HFF-Myc (cell line): ENCODE measurements at regions not wholly inside any gene's neighbourhood (a gene's known extent, or its start where the extent isn't known, plus 50 kb on each side); places are given as distances from the start of the nearest gene placed in this dataset.

ENCODE experiments used
- DNase-seq: peaks from one replicate; pipeline ENCODE4 v3.0.0-alpha.2; 2011; ENCODE audit warnings: low read depth; ENCODE audit errors: extremely low read depth
- H3K4me3 ChIP-seq: replicated peaks from 2 replicates; pipeline ENCODE4 v1.5.1; 2011; ENCODE audit warnings: low read depth, mild to moderate bottlenecking, control low read depth, low read length
- TF ChIP-seq, protein P1 (sequence below): IDR thresholded peaks from 2 replicates; pipeline ENCODE4 v1.5.1; 2012; ENCODE audit warnings: mild to moderate bottlenecking, low read depth, low read length, control low read depth; ENCODE audit errors: missing control alignments

GRCh38 chr2:7974936-7975335 lies 706.9 kb upstream of the ID2 start:
- no peak overlapping the region for H3K4me3 ChIP-seq
- TF ChIP-seq, protein P1, sequence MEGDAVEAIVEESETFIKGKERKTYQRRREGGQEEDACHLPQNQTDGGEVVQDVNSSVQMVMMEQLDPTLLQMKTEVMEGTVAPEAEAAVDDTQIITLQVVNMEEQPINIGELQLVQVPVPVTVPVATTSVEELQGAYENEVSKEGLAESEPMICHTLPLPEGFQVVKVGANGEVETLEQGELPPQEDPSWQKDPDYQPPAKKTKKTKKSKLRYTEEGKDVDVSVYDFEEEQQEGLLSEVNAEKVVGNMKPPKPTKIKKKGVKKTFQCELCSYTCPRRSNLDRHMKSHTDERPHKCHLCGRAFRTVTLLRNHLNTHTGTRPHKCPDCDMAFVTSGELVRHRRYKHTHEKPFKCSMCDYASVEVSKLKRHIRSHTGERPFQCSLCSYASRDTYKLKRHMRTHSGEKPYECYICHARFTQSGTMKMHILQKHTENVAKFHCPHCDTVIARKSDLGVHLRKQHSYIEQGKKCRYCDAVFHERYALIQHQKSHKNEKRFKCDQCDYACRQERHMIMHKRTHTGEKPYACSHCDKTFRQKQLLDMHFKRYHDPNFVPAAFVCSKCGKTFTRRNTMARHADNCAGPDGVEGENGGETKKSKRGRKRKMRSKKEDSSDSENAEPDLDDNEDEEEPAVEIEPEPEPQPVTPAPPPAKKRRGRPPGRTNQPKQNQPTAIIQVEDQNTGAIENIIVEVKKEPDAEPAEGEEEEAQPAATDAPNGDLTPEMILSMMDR, result no peak
- DNase-seq, result no peak

GRCh38 chr2:7976206-7976605 lies 705.6 kb upstream of the ID2 start:
- no peak for DNase-seq
- no peak overlapping the region for H3K4me3 ChIP-seq
- TF ChIP-seq, protein P1, result no peak

GRCh38 chr2:7977981-7978380 lies 703.9 kb upstream of the ID2 start:
- no peak overlapping the region for H3K4me3 ChIP-seq
- TF ChIP-seq, protein P1, result no peak
- no peak for DNase-seq

GRCh38 chr2:7982054-7982453 lies 699.8 kb upstream of the ID2 start:
- TF ChIP-seq, protein P1, result no peak
- DNase-seq, result no peak
- H3K4me3 ChIP-seq, result no peak overlapping the region

- TF ChIP-seq, protein P1, result no peak
- DNase-seq, result no peak
- no peak overlapping the region for H3K4me3 ChIP-seq
These were observed 698.4 kb upstream of the ID2 start for GRCh38 chr2:7983451-7983850.

- TF ChIP-seq, protein P1, result no peak
- DNase-seq, result no peak
- no peak overlapping the region for H3K4me3 ChIP-seq
These were observed 697.9 kb upstream of the ID2 start for GRCh38 chr2:7983912-7984311.

GRCh38 chr2:7984693-7985353 lies 697.0 kb upstream of the ID2 start:
- no peak for DNase-seq
- TF ChIP-seq, protein P1, result no peak
- no peak overlapping the region for H3K4me3 ChIP-seq
